ENCODE measurements at regions not wholly inside any gene's neighbourhood (a gene's known extent, or its start where the extent isn't known, plus 50 kb on each side); places are given as distances from the start of the nearest gene placed in this dataset.
"Not testable (repeated sequence)": the region's sequence is repeated elsewhere in the genome, so short reads cannot be mapped to it uniquely, and the experiment has no call there.

GRCh38 chr6:94902974-94903628, 674.2 kb upstream of the MANEA start:
- no peaks in the 10 kb centered on the region for H3K36me3 Mint-ChIP-seq (ENCODE audit: low read depth)
- no peak overlapping the region for H3K27ac Mint-ChIP-seq
- H3K27me3 Mint-ChIP-seq (ENCODE audit: low read depth) = no peaks in the 10 kb centered on the region
- H3K4me1 Mint-ChIP-seq (ENCODE audit: low read depth) = no peaks in the 10 kb centered on the region
- no peak overlapping the region for H3K4me3 Mint-ChIP-seq
- H3K9me3 Mint-ChIP-seq = no peaks in the 10 kb centered on the region
- CTCF ChIA-PET = no interaction called here
- intact Hi-C loops (cut with micrococcal nuclease) = no loop called here
- no peak for DNase-seq

DNA sequence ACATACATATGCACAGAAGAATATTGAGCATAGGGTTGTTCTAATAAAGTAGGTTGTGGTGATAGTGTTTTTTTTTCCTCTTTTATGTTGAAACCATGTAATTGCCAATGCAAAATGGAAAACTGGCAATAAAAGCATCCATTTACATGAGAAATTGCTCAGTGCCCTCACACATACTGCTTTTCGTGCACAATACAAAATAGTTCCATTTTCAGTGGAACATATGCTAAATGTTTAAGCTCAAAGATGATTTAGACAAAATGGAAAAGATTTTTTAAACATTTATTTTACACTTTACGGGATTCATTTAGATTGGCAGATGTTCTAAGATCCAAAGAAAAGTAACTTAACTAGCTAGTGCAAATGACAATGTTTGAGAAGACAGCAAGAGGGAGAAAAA, 678.1 kb upstream of the MANEA start:
- no peaks in the 10 kb centered on the region for H3K36me3 Mint-ChIP-seq (ENCODE audit: low read depth)
- no peak overlapping the region for H3K4me3 Mint-ChIP-seq
- DNase-seq = no peak
- no peak overlapping the region for H3K27ac Mint-ChIP-seq
- intact Hi-C loops (cut with micrococcal nuclease) = no loop called here
- no peaks in the 10 kb centered on the region for H3K9me3 Mint-ChIP-seq
- CTCF ChIA-PET = no interaction called here
- no peaks in the 10 kb centered on the region for H3K4me1 Mint-ChIP-seq (ENCODE audit: low read depth)
- no peaks in the 10 kb centered on the region for H3K27me3 Mint-ChIP-seq (ENCODE audit: low read depth)

DNA sequence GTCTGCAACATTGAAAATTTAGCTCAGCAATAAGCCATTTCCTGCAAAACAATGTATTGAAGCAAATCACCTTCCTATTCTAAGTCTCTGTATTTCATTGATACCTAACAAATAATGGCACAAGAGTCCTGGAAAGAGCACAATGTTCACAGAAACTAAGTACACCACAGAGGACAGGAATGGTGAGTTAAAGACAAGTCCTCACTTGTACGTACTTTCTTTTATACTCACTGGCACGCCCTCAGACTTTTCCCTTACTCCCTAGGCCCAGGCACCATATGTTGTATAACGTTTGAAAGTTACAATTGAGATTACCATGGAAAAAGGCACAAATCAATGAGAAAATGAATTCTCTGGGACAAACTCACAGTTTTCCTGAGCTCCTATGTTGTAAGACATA, 683.0 kb upstream of the MANEA start:
- DNase-seq = no peak
- H3K9me3 Mint-ChIP-seq = peaks cover 2% of the 10 kb centered on the region
- no peaks in the 10 kb centered on the region for H3K27me3 Mint-ChIP-seq (ENCODE audit: low read depth)
- CTCF ChIA-PET = no interaction called here
- H3K4me3 Mint-ChIP-seq = no peak overlapping the region
- no peaks in the 10 kb centered on the region for H3K4me1 Mint-ChIP-seq (ENCODE audit: low read depth)
- no peak overlapping the region for H3K27ac Mint-ChIP-seq
- no peaks in the 10 kb centered on the region for H3K36me3 Mint-ChIP-seq (ENCODE audit: low read depth)
- intact Hi-C loops (cut with micrococcal nuclease) = no loop called here

- H3K4me1 Mint-ChIP-seq (ENCODE audit: low read depth) = no peaks in the 10 kb centered on the region
- no peak for DNase-seq
- no peak overlapping the region for H3K4me3 Mint-ChIP-seq
- no peaks in the 10 kb centered on the region for H3K36me3 Mint-ChIP-seq (ENCODE audit: low read depth)
- CTCF ChIA-PET = no interaction called here
- peaks cover 2% of the 10 kb centered on the region for H3K9me3 Mint-ChIP-seq
- H3K27me3 Mint-ChIP-seq (ENCODE audit: low read depth) = no peaks in the 10 kb centered on the region
- intact Hi-C loops (cut with micrococcal nuclease) = no loop called here
- H3K27ac Mint-ChIP-seq = no peak overlapping the region
Measured at GRCh38 chr6:94893327-94893726, 684.0 kb upstream of the MANEA start.

DNA sequence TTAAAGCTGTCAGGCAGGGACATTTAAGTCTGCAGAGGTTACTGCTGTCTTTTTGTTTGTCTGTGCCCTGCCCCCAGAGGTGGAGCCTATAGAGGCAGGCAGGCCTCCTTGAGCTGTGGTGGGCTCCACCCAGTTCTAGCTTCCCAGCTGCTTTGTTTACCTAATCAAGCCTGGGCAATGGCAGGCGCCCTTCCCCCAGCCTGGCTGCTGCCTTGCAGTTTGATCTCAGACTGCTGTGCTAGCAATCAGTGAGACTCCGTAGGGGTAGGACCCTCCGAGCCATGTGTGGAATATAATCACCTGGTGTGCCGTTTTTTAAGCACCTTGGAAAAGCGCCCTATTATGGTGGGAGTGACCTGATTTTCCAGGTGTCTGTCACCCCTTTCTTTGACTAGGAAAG, 703.5 kb upstream of the MANEA start:
- CTCF ChIA-PET; H3K27me3 Mint-ChIP-seq (ENCODE audit: low read depth); DNase-seq; H3K9me3 Mint-ChIP-seq; H3K27ac Mint-ChIP-seq; H3K4me3 Mint-ChIP-seq; H3K36me3 Mint-ChIP-seq (ENCODE audit: low read depth); H3K4me1 Mint-ChIP-seq (ENCODE audit: low read depth); intact Hi-C loops (cut with micrococcal nuclease): not testable (repeated sequence)

GRCh38 chr6:94862112-94862511, 715.2 kb upstream of the MANEA start:
- Mint-ChIP-seq H3K4me3 (no peak overlapping the region), H3K4me1 (ENCODE audit: low read depth) (no peaks in the 10 kb centered on the region), H3K27ac (no peak overlapping the region), H3K9me3 (peaks cover 3% of the 10 kb centered on the region), H3K36me3 (ENCODE audit: low read depth) (no peaks in the 10 kb centered on the region), H3K27me3 (ENCODE audit: low read depth) (no peaks in the 10 kb centered on the region)
- intact Hi-C loops (cut with micrococcal nuclease) = no loop called here
- DNase-seq = no peak
- CTCF ChIA-PET = no interaction called here

DNA sequence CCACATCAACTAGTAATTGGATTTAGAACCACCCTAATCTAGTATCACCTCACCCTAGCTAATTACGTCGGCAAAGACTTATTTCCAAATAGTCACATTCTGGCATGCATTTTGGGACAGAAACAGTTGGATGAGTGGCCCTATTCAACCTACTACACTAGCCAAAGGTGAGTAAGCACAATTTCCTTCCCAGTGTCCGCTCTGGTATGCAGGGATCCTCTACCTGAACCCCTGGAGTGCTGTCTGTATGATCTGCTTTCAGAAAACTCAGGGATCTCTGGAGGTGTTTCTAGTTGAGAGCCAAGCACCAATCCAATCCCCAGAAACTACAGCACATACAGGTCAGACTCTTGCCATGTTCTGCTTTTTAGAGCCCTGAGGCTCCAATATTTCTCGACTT, 717.4 kb upstream of the MANEA start:
- Mint-ChIP-seq H3K4me1 (ENCODE audit: low read depth) (no peaks in the 10 kb centered on the region), H3K4me3 (no peak overlapping the region), H3K27ac (no peak overlapping the region), H3K9me3 (peaks cover 5% of the 10 kb centered on the region), H3K36me3 (ENCODE audit: low read depth) (no peaks in the 10 kb centered on the region), H3K27me3 (ENCODE audit: low read depth) (no peaks in the 10 kb centered on the region)
- CTCF ChIA-PET = no interaction called here
- DNase-seq = no peak
- intact Hi-C loops (cut with micrococcal nuclease) = no loop called here

- H3K27ac Mint-ChIP-seq; CTCF ChIA-PET; H3K36me3 Mint-ChIP-seq (ENCODE audit: low read depth); H3K4me3 Mint-ChIP-seq; H3K27me3 Mint-ChIP-seq (ENCODE audit: low read depth); H3K4me1 Mint-ChIP-seq (ENCODE audit: low read depth); DNase-seq; intact Hi-C loops (cut with micrococcal nuclease): not testable (repeated sequence)
- peaks cover 11% of the 10 kb centered on the region for H3K9me3 Mint-ChIP-seq
Measured at GRCh38 chr6:94856999-94857398, 720.3 kb upstream of the MANEA start.

DNA sequence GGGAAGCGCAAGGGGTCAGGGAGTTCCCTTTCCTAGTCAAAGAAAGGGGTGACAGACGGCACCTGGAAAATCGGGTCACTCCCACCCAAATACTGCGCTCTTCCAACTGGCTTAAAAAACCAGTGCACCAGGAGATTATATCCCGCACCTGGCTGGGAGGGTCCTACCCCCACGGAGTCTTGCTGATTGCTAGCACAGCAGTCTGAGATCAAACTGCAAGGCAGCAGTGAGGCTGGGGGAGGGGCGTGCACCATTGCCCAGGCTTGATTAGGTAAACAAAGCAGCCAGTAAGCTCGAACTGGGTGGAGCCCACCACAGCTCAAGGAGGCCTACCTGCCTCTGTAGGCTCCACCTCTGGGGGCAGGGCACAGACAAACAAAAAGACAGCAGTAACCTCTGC, 726.0 kb upstream of the MANEA start:
- H3K27ac Mint-ChIP-seq, H3K9me3 Mint-ChIP-seq: not testable (repeated sequence)

GRCh38 chr6:94845742-94846141, 731.6 kb upstream of the MANEA start:
- DNase-seq = no peak
- intact Hi-C loops (cut with micrococcal nuclease) = no loop called here
- Mint-ChIP-seq H3K4me3 (no peak overlapping the region), H3K36me3 (ENCODE audit: low read depth) (no peaks in the 10 kb centered on the region), H3K27me3 (ENCODE audit: low read depth) (no peaks in the 10 kb centered on the region), H3K27ac (no peak overlapping the region), H3K9me3 (no peaks in the 10 kb centered on the region), H3K4me1 (ENCODE audit: low read depth) (no peaks in the 10 kb centered on the region)
- CTCF ChIA-PET = no interaction called here

More for the DNA sequence above, 726.0 kb upstream of the MANEA start:
- H3K36me3 Mint-ChIP-seq (ENCODE audit: low read depth); H3K27me3 Mint-ChIP-seq (ENCODE audit: low read depth); H3K4me1 Mint-ChIP-seq (ENCODE audit: low read depth); DNase-seq; H3K4me3 Mint-ChIP-seq; CTCF ChIA-PET; intact Hi-C loops (cut with micrococcal nuclease): not testable (repeated sequence)

DNA sequence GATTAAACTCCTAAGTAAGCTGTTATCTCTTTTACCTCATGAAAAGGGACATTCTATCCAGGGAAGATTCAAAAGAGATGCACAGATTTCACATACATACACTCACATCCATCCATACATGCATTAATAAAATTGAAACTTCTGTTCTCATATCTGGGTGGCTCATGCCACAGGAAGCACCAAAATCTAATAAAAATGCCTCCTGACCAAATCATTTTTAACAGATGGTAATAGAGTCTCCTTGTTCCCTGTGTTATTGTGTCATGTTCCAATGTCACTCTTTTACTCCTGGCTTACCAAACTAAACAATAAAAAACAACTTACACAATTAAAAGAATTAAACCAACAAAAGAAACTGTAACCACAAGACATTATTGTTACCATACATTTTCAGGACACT, 742.1 kb upstream of the MANEA start:
- H3K36me3 Mint-ChIP-seq (ENCODE audit: low read depth) = no peaks in the 10 kb centered on the region
- H3K27ac Mint-ChIP-seq = no peak overlapping the region
- intact Hi-C loops (cut with micrococcal nuclease) = no loop called here
- no peak overlapping the region for H3K4me3 Mint-ChIP-seq
- CTCF ChIA-PET = no interaction called here
- H3K9me3 Mint-ChIP-seq = peaks cover 10% of the 10 kb centered on the region
- no peaks in the 10 kb centered on the region for H3K4me1 Mint-ChIP-seq (ENCODE audit: low read depth)
- no peak for DNase-seq
- H3K27me3 Mint-ChIP-seq (ENCODE audit: low read depth) = no peaks in the 10 kb centered on the region

- H3K4me1 Mint-ChIP-seq (ENCODE audit: low read depth) = no peaks in the 10 kb centered on the region
Measured at GRCh38 chr6:94813806-94814205, 763.5 kb upstream of the MANEA start.

GRCh38 chr6:94801344-94801743, 776.0 kb upstream of the MANEA start:
- no peaks in the 10 kb centered on the region for H3K4me1 Mint-ChIP-seq (ENCODE audit: low read depth)

More at GRCh38 chr6:94813806-94814205, 763.5 kb upstream of the MANEA start:
- DNase-seq = no peak
- Mint-ChIP-seq H3K27ac (no peak overlapping the region), H3K9me3 (peaks cover 3% of the 10 kb centered on the region), H3K27me3 (ENCODE audit: low read depth) (no peaks in the 10 kb centered on the region), H3K36me3 (ENCODE audit: low read depth) (no peaks in the 10 kb centered on the region), H3K4me3 (no peak overlapping the region)
- CTCF ChIA-PET = no interaction called here
- intact Hi-C loops (cut with micrococcal nuclease) = no loop called here

DNA sequence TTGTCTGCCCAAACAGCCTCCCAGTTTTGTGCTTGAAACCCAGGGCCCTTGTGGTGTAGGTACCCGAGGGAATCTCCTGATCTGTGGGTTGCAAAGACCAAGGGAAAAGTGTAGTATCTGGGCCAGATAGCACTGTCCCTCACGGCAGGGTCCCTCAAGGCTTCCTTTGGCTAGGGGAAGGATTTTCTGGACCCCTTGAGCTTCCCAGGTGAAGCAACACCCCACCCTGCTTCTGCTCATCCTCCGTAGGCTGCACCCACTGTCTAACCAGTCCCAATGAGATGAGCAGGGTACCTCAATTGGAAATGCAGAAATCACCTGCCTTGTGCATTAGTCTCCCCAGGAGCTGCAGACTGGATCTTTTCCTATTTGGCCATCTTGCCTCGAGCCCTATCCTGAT, 791.8 kb upstream of the MANEA start:
- no peak overlapping the region for H3K4me3 Mint-ChIP-seq
- H3K4me1 Mint-ChIP-seq (ENCODE audit: low read depth) = no peaks in the 10 kb centered on the region
- no peaks in the 10 kb centered on the region for H3K27me3 Mint-ChIP-seq (ENCODE audit: low read depth)
- CTCF ChIA-PET = no interaction called here
- no peak overlapping the region for H3K27ac Mint-ChIP-seq
- H3K9me3 Mint-ChIP-seq = peaks cover 16% of the 10 kb centered on the region
- intact Hi-C loops (cut with micrococcal nuclease) = no loop called here
- H3K36me3 Mint-ChIP-seq (ENCODE audit: low read depth) = no peaks in the 10 kb centered on the region
- no peak for DNase-seq

More at GRCh38 chr6:94801344-94801743, 776.0 kb upstream of the MANEA start:
- no peaks in the 10 kb centered on the region for H3K9me3 Mint-ChIP-seq
- DNase-seq = no peak
- intact Hi-C loops (cut with micrococcal nuclease) = no loop called here
- H3K27me3 Mint-ChIP-seq (ENCODE audit: low read depth) = no peaks in the 10 kb centered on the region
- H3K27ac Mint-ChIP-seq = no peak overlapping the region
- no peaks in the 10 kb centered on the region for H3K36me3 Mint-ChIP-seq (ENCODE audit: low read depth)
- H3K4me3 Mint-ChIP-seq = no peak overlapping the region
- CTCF ChIA-PET = no interaction called here
